SK-N-SH treated with all-trans-retinoic acid at 6 μM for 48 hours (cell line): ENCODE measurements at regions not wholly inside any gene's neighbourhood (a gene's known extent, or its start where the extent isn't known, plus 50 kb on each side); places are given as distances from the start of the nearest gene placed in this dataset.

Experiments
- ATAC-seq: fragments of 200-7000 bp; cut with Tn5 transposase; 3 replicates; pipeline ENCODE4 v1.9.1; 2020; ENCODE audit warnings: mild to moderate bottlenecking, moderate library complexity
- ARNTL ChIP-seq: fragments of 450-650 bp; formaldehyde crosslinking; IDR thresholded peaks from 2 replicates; pipeline ENCODE4 v1.5.0; 2020; ENCODE audit warnings: low read depth, mild to moderate bottlenecking, moderate library complexity, borderline replicate concordance
- BACH2 ChIP-seq: fragments of 250-450 bp; sonication (Bioruptor Pico); IDR thresholded peaks from 2 replicates; pipeline ENCODE4 v1.9.0; 2021; ENCODE audit warnings: mild to moderate bottlenecking, borderline replicate concordance
- CSDC2 ChIP-seq: fragments of 250-450 bp; sonication (Bioruptor Pico); IDR thresholded peaks from 2 replicates; pipeline ENCODE4 v1.5.0; 2020; ENCODE audit warnings: mild to moderate bottlenecking, moderate library complexity
- ESRRG ChIP-seq: fragments of 250-450 bp; sonication (Bioruptor Pico); IDR thresholded peaks from 2 replicates; pipeline ENCODE4 v1.6.1; 2021; ENCODE audit warnings: mild to moderate bottlenecking
- GLIS3 ChIP-seq: fragments of 250-450 bp; sonication (Bioruptor Pico); IDR thresholded peaks from 2 replicates; pipeline ENCODE4 v1.5.0; 2020; ENCODE audit warnings: mild to moderate bottlenecking, moderate library complexity
- OSR1 ChIP-seq: fragments of 250-450 bp; sonication (Bioruptor Pico); IDR thresholded peaks from 2 replicates; pipeline ENCODE4 v1.8.0; 2022; ENCODE audit warnings: moderate library complexity, mild to moderate bottlenecking, inconsistent platforms
- PATZ1 ChIP-seq: fragments of 250-450 bp; sonication (Bioruptor Pico); IDR thresholded peaks from 2 replicates; pipeline ENCODE4 v1.8.0; 2020; ENCODE audit warnings: mild to moderate bottlenecking, moderate library complexity, borderline replicate concordance
- PPARA ChIP-seq: fragments of 250-450 bp; sonication (Bioruptor Pico); IDR thresholded peaks from 2 replicates; pipeline ENCODE4 v1.5.0; 2020; ENCODE audit warnings: mild to moderate bottlenecking, borderline replicate concordance
- RARB ChIP-seq: fragments of 250-450 bp; sonication (Bioruptor Pico); IDR thresholded peaks from 2 replicates; pipeline ENCODE4 v1.8.0; 2021; ENCODE audit warnings: mild to moderate bottlenecking, moderate library complexity
- SNAI2 ChIP-seq: fragments of 250-450 bp; sonication (Bioruptor Pico); IDR thresholded peaks from 2 replicates; pipeline ENCODE4 v1.5.0; 2020; ENCODE audit warnings: mild to moderate bottlenecking, moderate library complexity
- TCF4 ChIP-seq: fragments of 250-450 bp; sonication (Bioruptor Pico); IDR thresholded peaks from 2 replicates; pipeline ENCODE4 v1.8.0; 2021; ENCODE audit warnings: mild to moderate bottlenecking, moderate library complexity, borderline replicate concordance
- TOX ChIP-seq: fragments of 250-450 bp; sonication (Bioruptor Pico); IDR thresholded peaks from 2 replicates; pipeline ENCODE4 v1.8.0; 2021; ENCODE audit warnings: mild to moderate bottlenecking, moderate library complexity, borderline replicate concordance
- ZFP30 ChIP-seq: fragments of 450-650 bp; formaldehyde crosslinking; IDR thresholded peaks from 2 replicates; pipeline ENCODE4 v1.5.0; 2022; ENCODE audit warnings: mild to moderate bottlenecking, moderate library complexity
- ZNF565 ChIP-seq: fragments of 450-650 bp; formaldehyde crosslinking; conservative IDR thresholded peaks from 2 replicates; pipeline ENCODE4 v1.5.0; 2020; ENCODE audit warnings: low read depth, mild to moderate bottlenecking, moderate library complexity
- ZNF70 ChIP-seq: fragments of 450-650 bp; formaldehyde crosslinking; IDR thresholded peaks from 2 replicates; pipeline ENCODE4 v1.5.0; 2020; ENCODE audit warnings: mild to moderate bottlenecking, moderate library complexity
- ZNF8 ChIP-seq: fragments of 450-650 bp; formaldehyde crosslinking; IDR thresholded peaks from 2 replicates; pipeline ENCODE4 v1.5.0; 2020; ENCODE audit warnings: mild to moderate bottlenecking, moderate library complexity
- TF ChIP-seq, protein P1 (sequence below): fragments of 250-450 bp; sonication (Bioruptor Pico); IDR thresholded peaks from 2 replicates; pipeline ENCODE4 v1.8.0; 2021; ENCODE audit warnings: low read depth, mild to moderate bottlenecking, moderate library complexity, borderline replicate concordance
- TF ChIP-seq, protein P2 (sequence below): fragments of 250-450 bp; sonication (Bioruptor Pico); IDR thresholded peaks from 2 replicates; pipeline ENCODE4 v1.5.0; 2020; ENCODE audit warnings: mild to moderate bottlenecking, moderate library complexity
- TF ChIP-seq, protein P3 (sequence below): fragments of 250-450 bp; sonication (Bioruptor Pico); IDR thresholded peaks from 2 replicates; pipeline ENCODE4 v1.5.1; 2021; ENCODE audit warnings: mild to moderate bottlenecking, moderate library complexity

DNA sequence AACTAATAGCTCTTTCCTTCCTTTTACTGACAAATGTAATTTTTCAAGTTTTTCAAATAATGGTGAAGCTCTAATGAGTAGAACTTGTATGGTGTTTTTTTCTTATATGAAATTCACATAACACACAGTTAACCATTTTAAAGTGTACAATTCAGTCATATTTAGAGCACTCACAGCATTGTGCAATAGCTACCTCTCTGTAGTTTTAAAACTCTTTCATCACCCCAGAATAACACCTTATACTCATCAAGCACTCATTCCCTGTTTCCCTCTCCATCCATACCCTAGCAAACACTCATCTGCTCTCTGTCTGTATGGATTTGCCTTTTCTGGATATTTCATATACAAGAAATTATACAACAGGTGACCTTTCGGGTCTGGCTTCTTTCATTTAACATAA lies 207.9 kb upstream of the SLC38A2 start:
- TF ChIP-seq, protein P1, sequence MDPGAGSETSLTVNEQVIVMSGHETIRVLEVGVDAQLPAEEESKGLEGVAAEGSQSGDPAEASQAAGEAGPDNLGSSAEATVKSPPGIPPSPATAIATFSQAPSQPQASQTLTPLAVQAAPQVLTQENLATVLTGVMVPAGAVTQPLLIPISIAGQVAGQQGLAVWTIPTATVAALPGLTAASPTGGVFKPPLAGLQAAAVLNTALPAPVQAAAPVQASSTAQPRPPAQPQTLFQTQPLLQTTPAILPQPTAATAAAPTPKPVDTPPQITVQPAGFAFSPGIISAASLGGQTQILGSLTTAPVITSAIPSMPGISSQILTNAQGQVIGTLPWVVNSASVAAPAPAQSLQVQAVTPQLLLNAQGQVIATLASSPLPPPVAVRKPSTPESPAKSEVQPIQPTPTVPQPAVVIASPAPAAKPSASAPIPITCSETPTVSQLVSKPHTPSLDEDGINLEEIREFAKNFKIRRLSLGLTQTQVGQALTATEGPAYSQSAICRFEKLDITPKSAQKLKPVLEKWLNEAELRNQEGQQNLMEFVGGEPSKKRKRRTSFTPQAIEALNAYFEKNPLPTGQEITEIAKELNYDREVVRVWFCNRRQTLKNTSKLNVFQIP = no peak
- TF ChIP-seq TCF4 (CRISPR knock-in tag) = no peak
- TF ChIP-seq ZFP30 = no peak
- no peak for TF ChIP-seq PPARA (CRISPR knock-in tag)
- TF ChIP-seq PATZ1 (CRISPR knock-in tag) = no peak
- TF ChIP-seq, protein P2, sequence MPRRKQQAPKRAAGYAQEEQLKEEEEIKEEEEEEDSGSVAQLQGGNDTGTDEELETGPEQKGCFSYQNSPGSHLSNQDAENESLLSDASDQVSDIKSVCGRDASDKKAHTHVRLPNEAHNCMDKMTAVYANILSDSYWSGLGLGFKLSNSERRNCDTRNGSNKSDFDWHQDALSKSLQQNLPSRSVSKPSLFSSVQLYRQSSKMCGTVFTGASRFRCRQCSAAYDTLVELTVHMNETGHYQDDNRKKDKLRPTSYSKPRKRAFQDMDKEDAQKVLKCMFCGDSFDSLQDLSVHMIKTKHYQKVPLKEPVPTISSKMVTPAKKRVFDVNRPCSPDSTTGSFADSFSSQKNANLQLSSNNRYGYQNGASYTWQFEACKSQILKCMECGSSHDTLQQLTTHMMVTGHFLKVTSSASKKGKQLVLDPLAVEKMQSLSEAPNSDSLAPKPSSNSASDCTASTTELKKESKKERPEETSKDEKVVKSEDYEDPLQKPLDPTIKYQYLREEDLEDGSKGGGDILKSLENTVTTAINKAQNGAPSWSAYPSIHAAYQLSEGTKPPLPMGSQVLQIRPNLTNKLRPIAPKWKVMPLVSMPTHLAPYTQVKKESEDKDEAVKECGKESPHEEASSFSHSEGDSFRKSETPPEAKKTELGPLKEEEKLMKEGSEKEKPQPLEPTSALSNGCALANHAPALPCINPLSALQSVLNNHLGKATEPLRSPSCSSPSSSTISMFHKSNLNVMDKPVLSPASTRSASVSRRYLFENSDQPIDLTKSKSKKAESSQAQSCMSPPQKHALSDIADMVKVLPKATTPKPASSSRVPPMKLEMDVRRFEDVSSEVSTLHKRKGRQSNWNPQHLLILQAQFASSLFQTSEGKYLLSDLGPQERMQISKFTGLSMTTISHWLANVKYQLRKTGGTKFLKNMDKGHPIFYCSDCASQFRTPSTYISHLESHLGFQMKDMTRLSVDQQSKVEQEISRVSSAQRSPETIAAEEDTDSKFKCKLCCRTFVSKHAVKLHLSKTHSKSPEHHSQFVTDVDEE (CRISPR knock-in tag) = no peak
- no peak for TF ChIP-seq ZNF8
- no peak for TF ChIP-seq TOX (CRISPR knock-in tag)
- TF ChIP-seq ZNF70 (CRISPR knock-in tag) = no peak
- TF ChIP-seq GLIS3 (CRISPR knock-in tag) = no peak
- no peak for TF ChIP-seq RARB (CRISPR knock-in tag)
- no peak for TF ChIP-seq CSDC2 (CRISPR knock-in tag)
- no peak for ATAC-seq

- TF ChIP-seq BACH2 (CRISPR knock-in tag) = no peak
- TF ChIP-seq, protein P2 (CRISPR knock-in tag) = no peak
- no peak for TF ChIP-seq ZNF565 (CRISPR knock-in tag)
- no peak for TF ChIP-seq RARB (CRISPR knock-in tag)
- TF ChIP-seq ZFP30 = no peak
- TF ChIP-seq TCF4 (CRISPR knock-in tag) = no peak
- no peak for TF ChIP-seq ZNF70 (CRISPR knock-in tag)
- TF ChIP-seq ZNF8 = no peak
- no peak for TF ChIP-seq PPARA (CRISPR knock-in tag)
- TF ChIP-seq GLIS3 (CRISPR knock-in tag) = no peak
- no peak for TF ChIP-seq PATZ1 (CRISPR knock-in tag)
- TF ChIP-seq, protein P3, sequence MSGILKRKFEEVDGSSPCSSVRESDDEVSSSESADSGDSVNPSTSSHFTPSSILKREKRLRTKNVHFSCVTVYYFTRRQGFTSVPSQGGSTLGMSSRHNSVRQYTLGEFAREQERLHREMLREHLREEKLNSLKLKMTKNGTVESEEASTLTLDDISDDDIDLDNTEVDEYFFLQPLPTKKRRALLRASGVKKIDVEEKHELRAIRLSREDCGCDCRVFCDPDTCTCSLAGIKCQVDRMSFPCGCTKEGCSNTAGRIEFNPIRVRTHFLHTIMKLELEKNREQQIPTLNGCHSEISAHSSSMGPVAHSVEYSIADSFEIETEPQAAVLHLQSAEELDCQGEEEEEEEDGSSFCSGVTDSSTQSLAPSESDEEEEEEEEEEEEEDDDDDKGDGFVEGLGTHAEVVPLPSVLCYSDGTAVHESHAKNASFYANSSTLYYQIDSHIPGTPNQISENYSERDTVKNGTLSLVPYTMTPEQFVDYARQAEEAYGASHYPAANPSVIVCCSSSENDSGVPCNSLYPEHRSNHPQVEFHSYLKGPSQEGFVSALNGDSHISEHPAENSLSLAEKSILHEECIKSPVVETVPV (CRISPR knock-in tag) = no peak
- TF ChIP-seq SNAI2 (CRISPR knock-in tag) = no peak
- no peak for TF ChIP-seq TOX (CRISPR knock-in tag)
- TF ChIP-seq, protein P1 = no peak
- no peak for TF ChIP-seq OSR1 (CRISPR knock-in tag)
- TF ChIP-seq ESRRG (CRISPR knock-in tag) = no peak
- TF ChIP-seq ARNTL = no peak
- TF ChIP-seq, all 23 proteins: peak for 0
- ATAC-seq = no peak
Measured at GRCh38 chr12:46579474-46579873, 206.9 kb upstream of the SLC38A2 start.
